K562 (cell line): ENCODE measurements at regions not wholly inside any gene's neighbourhood (a gene's known extent, or its start where the extent isn't known, plus 50 kb on each side); places are given as distances from the start of the nearest gene placed in this dataset.

ENCODE experiments used
- CTCF ChIP-seq, 3 experiments: IDR thresholded peaks in 2 of 3; conservative IDR thresholded peaks in 1 of 3; 2 replicates each; pipeline ENCODE4 v1.5.1; 2011 to 2012; ENCODE audit warnings: low read length in 3 of 3, mild to moderate bottlenecking in 3 of 3, control low read depth in 2 of 3, improper control_type of control experiment in 1 of 3, inconsistent platforms in 1 of 3, low read depth in 1 of 3, mixed read lengths in 1 of 3, moderate library complexity in 1 of 3; ENCODE audit not compliant: insufficient read depth in 2 of 3
- GTF2F1 ChIP-seq: IDR thresholded peaks from 2 replicates; pipeline ENCODE4 v1.6.1; 2011; ENCODE audit warnings: low read depth, low read length, improper control_type of control experiment
- MXI1 ChIP-seq: IDR thresholded peaks from 2 replicates; pipeline ENCODE4 v1.6.1; 2011; ENCODE audit warnings: low read depth, mild to moderate bottlenecking, improper control_type of control experiment, low read length
- POLR2A ChIP-seq: fragments of 450-650 bp; conservative IDR thresholded peaks from 2 replicates; pipeline ENCODE4 v1.6.1; 2016

- TF ChIP-seq GTF2F1 (no peak), POLR2A (no peak), CTCF (IDR thresholded peaks at IDR 0.05 in 2 of 3, conservative IDR thresholded peaks at IDR 0.05 in 1 of 3; ENCODE audit: insufficient read depth in 2 of 3, low read depth in 1 of 3, low read length in 3 of 3) (no peak), MXI1 (no peak)
These were observed 269.5 kb upstream of the POU3F3 start for GRCh38 chr2:104584393-104584792.
